CD4-positive, alpha-beta T cell treated with Interferon alpha-2 for 1 hour (primary cell): ENCODE measurements at regions not wholly inside any gene's neighbourhood (a gene's known extent, or its start where the extent isn't known, plus 50 kb on each side); places are given as distances from the start of the nearest gene placed in this dataset.

Experiments used
- DNase-seq, 2 donors: peaks; one replicate each; pipeline ENCODE4 v3.0.0-alpha.2; 2020 to 2022

GRCh38 chr12:127909041-127909440, 357.9 kb upstream of the TMEM132C start:
- DNase-seq: no peak

- DNase-seq: no peak
These were observed 355.7 kb upstream of the TMEM132C start for GRCh38 chr12:127911291-127911690.

GRCh38 chr12:127912035-127912665, 354.8 kb upstream of the TMEM132C start:
- no peak for DNase-seq

DNA sequence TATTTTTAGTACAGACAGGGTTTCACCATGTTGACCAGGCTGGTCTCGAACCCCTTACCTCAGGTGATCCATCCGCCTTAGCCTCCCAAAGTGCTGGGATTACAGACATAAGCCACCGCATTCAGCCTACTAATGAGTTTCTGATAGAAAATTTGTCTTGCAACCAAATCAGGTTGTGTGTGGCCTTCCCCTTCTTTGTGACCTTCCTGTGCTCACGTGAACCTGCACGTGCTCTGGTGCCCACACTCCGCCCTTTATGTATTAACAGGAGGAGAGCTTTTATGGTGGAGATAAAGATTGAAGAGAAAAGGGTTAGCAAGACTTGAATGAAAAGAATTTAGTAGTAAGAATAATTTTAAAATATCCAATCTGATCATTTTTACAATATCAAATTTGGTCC, 343.5 kb upstream of the TMEM132C start:
- no peak for DNase-seq

DNA sequence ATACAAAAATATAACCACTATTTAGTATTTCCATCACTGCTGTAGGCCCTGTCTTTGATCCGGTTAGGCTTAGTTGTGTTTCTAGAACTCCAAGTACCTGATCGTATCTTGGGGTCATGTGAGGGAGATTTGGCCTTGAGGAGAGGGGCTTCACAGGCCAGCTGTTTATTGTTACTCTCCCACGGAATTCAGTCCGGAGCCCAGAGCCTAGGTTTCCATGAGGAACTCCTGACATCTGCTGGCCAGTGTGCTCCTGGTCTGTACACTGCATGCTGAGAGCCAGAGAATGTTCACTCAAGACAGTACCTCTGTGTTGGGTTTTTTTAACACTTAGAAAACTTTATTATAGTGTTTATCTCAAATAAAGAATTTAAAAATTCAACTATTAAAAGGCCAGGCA, 341.0 kb upstream of the TMEM132C start:
- DNase-seq: no peak

DNA sequence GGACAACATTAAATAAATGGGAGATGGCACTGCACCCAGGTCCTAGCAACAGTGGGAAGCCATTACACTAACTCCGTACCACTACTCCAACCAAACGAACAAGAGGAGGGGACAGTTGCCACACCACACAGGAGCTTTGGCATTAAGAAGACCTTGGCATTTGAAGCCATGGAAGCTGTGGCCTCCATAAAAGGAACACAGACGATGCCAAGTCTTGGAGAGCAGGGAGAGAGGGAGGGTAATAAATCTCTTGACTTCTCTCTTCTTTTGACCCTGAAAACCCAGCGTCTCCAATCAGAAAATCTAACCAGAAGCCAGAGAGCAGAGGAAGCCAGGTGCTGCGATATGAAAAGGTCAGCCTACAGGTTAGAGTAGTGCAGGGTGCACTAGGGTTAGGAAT, 338.8 kb upstream of the TMEM132C start:
- no peak for DNase-seq

DNA sequence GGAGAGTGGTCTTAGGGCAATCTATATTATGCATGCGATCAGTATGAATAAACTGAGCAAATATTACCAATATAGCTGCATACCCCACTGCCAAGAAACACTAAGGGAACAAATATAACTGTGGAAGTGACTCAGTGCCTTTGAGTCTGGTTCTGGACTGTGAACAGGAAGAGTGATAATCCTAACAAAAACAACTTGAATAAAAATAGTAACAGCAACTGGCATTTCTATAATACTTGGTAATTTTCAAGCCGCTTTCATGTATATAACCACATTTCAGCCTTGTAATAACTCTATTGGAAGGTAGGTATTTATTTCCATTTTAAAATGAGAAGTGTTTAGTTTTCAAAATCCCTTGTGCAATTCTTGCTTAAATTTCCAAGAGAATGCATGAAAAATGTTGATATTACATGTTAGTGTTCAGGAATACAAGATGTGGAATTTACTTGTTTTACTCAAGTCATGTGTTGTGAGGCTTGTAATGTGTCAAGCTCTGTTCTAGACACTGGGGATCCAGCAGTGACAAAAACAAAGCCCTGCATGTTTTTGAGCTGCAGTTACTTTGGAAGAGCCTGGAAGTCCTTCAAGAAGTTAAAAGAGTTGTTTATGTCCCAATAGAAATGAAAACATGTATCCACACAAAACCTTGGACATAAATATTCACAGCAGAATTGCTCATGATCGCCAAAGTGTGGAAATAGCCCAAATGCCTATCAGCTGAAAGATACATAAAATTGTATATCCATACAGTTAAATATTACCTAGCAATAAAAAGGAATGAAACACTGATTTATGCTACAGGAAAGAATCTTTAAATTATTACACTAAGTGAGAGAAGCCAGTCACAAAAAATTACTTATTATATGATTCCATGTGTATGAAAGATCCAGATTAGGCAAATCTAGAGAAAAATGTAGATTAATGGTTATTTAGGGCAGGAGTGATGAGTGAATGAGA, 338.1 kb upstream of the TMEM132C start:
- no peak for DNase-seq

- DNase-seq: no peak
These were observed 336.8 kb upstream of the TMEM132C start for GRCh38 chr12:127930122-127930521.

- DNase-seq: no peak
These were observed 332.6 kb upstream of the TMEM132C start for GRCh38 chr12:127934409-127934808.

DNA sequence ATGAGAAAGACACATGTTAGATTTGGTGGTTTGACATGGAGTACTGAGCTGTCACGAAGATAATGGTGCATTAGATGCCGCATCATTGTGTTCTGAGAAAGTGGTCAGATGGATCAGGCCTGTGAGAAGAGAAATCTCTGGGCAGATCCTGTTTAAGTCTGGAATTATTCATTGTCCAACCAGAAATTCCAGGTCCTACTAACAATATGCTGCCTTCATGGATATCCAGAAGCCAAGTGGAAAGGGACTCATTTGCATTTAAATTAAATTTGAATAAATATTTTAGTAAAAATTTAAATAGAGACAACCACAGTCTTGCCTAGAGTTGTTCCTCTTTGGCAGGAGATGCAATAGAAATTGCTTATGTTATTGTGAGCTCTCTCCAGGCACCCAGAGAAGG, 330.5 kb upstream of the TMEM132C start:
- no peak for DNase-seq

- DNase-seq: no peak
These were observed 325.6 kb upstream of the TMEM132C start for GRCh38 chr12:127941332-127941731.

DNA sequence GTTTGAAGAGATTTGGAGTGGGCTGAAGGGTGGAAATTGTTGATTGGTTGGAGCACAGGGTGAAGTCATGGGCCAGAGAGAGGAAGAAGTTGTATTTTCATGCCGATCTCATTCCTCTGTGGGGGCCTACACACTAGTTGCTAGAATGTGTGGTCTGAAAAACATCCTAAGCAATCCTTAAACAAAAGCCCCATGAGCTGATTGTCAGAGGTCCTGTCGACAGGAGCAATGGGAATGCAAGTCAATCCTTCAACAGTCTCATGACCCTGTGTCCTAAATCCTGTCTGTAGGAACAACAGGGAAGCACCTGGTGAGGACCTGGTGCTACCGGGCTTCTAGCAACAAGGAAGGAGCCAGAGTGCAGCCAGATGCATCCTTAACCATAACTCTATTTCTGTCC, 324.0 kb upstream of the TMEM132C start:
- DNase-seq: no peak

- no peak for DNase-seq
These were observed 323.3 kb upstream of the TMEM132C start for GRCh38 chr12:127943481-127944210.

DNA sequence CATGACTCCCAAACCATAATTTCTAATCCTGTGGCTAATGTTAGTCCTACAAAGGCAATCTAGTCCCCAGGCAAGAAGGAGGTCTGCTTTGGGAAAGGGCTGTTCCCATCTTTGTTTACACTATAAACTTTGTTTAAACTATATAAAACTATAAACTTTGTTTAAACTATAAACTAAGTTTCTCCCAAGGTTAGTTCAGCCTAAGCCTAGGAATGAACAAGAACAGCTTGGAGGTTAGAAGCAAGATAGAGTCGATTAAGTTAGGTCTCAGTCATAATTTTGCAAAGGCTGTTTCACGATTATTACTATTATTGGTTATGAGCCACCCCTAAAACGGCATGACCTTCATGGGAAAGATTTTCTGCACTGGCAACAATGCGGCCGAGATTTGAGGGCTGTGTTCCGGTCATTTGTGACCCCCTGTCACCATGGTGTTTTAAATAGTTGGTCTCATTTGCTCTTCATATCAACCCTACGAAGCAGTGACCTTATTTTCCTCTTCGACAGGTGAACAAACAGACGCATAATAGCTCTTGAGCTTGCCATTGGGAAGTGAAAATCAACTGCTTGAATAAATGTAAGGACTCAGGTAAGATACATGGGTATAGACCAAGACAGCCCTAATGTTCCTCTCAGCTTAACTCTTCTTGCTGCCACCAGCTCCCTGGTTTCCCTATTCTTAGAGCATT, 322.6 kb upstream of the TMEM132C start:
- DNase-seq: no peak

GRCh38 chr12:127957001-127957660, 309.8 kb upstream of the TMEM132C start:
- no peak for DNase-seq

DNA sequence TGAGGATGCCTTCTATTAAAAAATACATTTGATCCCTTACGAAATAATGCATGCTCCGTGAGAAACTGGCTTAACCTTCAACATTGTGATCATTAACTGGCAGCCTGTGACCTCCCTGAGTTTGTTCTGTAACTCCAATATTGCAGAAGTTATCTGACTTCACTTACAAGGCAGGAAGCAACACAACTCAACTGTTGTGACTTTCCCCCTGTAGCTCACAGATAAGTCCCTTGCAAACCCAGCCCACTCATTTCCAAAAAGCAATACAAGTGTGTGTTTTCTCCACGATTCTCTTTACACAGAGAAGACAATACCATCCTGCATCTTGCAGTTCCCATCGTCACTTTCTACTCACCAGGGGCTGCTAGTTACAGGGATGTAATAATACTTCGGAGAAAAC, 304.7 kb upstream of the TMEM132C start:
- DNase-seq: no peak

- no peak for DNase-seq
These were observed 303.0 kb upstream of the TMEM132C start for GRCh38 chr12:127963933-127964332.

- no peak for DNase-seq
These were observed 302.3 kb upstream of the TMEM132C start for GRCh38 chr12:127964717-127965116.

- no peak for DNase-seq
These were observed 300.6 kb upstream of the TMEM132C start for GRCh38 chr12:127966331-127966730.

DNA sequence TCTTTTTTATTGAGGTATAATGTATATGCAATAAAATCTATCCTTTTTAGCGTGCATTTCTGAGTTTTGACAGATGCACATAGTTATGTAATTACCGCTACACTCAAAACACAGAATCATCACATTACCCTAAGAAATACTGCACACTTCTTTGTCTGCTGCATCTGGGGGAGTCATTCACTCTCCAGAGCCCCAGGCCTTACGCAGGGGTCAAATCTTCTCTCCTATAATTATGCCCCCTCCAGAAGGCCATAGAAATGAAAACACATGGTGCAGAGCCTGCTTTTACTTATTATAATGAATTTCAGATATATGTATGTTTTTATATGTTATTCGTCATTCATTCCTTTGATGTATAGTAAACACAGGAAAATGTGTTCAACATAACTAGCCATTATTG, 296.5 kb upstream of the TMEM132C start:
- DNase-seq: no peak

DNA sequence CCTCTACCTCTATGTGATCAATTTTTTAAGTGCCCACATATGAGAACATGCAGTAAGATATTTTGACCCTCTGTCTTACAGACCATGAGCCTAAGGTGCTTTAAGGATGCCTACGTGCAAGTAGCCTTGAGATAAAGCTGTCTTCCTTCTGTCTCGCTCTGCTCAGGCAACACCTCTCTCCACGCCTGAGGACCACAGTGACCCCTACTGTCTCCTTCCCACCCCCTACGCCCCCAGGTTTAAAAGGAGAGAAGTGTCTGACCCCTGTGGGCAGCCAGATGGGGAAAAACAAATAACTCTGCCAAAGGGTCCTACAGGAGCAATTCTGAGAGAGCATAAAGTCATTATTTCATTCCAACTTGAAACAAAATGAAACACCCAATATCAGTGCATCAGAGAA, 286.4 kb upstream of the TMEM132C start:
- no peak for DNase-seq

GRCh38 chr12:127981875-127982274, 285.1 kb upstream of the TMEM132C start:
- DNase-seq: no peak
